GM21529 (cell line): ENCODE measurements at regions not wholly inside any gene's neighbourhood (a gene's known extent, or its start where the extent isn't known, plus 50 kb on each side); places are given as distances from the start of the nearest gene placed in this dataset.
"Not testable (repeated sequence)": the region's sequence is repeated elsewhere in the genome, so short reads cannot be mapped to it uniquely, and the experiment has no call there.

Source experiments
- ATAC-seq: cut with Tn5 transposase; IDR thresholded peaks from one replicate; pipeline ENCODE4 v1.9.1; 2021; ENCODE audit not compliant: unreplicated experiment

DNA sequence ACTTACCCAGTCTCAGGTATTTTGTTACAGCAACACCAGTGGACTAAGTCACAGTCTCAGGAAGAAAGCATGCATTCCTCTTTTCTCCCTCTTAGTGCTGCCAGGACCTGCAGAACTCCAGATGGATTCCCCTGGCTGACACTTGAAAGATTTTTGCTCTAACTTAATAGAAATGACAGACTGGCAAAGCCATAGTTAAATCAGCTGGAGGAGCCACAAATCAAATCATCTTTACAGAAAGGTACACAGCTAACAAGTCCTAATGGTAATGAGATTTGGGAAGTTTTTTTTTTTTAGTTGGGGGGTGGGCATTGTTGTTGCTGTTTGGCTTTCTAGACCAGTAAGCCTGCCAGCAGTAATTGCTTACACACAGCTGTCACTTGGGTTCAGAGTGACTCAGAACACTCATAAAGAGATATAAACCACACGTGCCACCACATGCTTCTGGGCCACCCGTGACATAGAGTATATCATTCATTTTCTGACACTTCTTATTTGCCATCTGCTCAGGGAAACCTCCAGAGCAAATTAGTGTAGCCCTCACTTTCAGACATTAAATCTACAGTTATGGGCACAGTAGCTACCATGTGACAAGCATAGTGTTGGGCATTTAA is 72.4 kb downstream of the FH start:
- no peak for ATAC-seq

DNA sequence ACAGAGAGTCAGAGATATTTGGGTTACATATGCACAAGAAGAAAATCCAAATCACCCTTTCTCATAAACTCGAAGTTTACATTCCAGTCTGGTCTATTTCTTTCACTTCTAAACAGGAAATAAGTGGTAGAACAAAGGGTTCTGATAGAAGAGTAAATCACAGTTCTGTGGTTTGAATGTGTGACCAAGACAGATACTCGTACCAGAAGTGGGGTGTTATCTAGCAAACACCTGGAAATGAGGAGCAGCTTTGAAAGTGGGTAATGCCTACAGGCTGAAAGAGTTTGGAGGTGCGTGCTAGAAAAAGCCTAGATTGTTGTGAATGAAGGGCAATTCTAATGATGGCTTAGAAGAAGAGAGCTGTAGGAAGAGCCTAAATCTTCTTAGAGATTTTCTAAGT is 74.7 kb downstream of the FH start:
- ATAC-seq = no peak

GRCh38 chr1:241443561-241443960 is 76.0 kb downstream of the FH start:
- ATAC-seq = no peak

GRCh38 chr1:241442686-241443085 is 76.9 kb downstream of the FH start:
- no peak for ATAC-seq

DNA sequence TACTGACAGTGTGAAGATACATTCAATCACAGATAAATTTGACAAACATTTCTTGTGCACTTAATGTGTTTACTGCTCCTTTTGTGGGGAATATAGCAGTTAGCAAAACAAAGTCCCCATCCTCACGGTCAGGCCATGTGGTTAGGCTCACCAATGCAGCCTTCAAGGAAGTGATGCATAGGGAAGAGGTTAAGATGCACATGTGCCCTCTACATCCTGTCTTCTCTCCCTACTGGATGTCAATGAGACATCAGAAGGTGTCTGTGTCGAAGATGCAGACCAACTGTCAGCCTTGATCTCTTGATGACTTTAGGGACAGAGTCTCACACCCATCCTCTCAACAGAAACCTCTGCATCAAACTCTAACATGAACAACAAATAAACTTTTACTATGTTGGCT is 78.7 kb downstream of the FH start:
- no peak for ATAC-seq

DNA sequence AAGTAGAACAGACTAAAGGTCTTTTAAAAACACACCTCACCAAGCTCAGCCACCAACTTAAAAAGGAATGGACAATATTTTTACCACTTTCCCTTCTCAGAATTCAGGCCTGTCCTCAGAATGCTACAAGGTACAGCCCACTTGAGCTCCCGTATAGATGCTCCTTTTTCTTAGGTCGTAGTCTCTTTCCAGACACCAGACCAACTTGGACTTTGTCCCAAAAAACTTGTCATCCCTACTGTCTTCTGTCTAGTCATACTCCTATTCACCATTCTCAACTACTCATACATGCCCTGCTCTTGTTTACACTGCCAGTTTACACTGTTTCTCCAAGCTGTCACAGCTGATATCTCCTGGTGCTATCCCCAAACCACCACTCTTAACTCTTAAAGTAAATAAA is 80.9 kb downstream of the FH start:
- ATAC-seq = not testable (repeated sequence)

DNA sequence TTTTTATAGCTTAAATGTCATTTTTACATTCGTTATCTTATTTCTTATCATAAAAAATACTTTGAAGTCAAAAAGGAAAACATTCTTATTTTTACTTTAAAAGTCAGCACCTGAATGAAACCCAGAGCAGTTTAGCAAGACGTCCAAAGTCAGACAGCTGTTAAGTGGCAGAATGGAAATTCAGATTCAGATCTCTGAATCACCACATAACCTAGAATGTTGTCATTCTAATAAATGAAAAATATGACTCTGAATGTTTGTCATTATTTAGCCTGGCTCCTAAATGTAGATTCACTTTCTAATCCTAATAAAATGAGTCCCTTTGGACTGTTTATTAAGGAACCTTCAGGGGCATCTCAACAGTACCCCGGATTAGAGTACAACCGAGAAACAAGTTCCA is 75.2 kb upstream of the RGS7 start:
- ATAC-seq = no peak

DNA sequence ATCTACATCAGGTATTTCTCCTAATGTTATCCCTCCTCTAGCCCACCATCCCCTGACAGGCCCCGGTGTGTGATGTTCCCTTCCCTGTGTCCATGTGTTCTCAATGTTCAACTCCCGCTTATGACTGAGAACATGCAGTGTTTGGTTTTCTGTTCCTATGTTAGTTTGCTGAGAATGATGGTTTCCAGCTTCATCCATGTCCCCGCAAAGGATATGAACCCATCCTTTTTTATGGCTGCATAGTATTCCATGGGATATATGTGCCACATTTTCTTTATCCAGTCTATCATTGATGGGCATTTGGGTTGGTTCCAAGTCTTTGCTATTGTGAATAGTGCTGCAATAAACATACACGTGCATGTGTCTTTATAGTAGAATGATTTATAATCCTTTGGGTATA is 68.1 kb upstream of the RGS7 start:
- not testable (repeated sequence) for ATAC-seq

DNA sequence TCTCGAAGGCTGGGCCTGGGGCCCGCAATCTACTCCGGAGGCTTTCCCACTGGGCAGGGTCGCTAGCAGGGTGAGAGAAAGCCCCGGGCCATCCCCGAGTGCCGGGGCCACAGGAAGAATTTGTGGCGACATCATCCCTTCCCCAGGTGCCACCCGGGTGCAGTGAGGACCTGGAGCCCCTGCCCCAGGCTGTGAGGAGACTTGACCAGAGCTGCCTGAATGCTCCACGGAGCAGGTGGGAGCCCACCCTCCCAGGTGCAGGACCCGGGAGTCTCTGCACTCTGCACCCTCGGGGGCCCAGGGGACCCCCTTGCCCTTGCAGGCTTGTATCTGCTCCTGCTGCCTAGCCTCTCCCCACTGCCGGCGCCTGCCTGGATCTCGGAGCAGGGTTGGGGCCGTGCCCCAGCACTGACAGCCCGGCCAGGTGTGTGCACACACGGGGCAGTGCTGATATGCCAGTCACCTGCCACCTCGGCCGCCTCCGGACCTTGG is 67.5 kb upstream of the RGS7 start:
- ATAC-seq = peak; percentile 8

DNA sequence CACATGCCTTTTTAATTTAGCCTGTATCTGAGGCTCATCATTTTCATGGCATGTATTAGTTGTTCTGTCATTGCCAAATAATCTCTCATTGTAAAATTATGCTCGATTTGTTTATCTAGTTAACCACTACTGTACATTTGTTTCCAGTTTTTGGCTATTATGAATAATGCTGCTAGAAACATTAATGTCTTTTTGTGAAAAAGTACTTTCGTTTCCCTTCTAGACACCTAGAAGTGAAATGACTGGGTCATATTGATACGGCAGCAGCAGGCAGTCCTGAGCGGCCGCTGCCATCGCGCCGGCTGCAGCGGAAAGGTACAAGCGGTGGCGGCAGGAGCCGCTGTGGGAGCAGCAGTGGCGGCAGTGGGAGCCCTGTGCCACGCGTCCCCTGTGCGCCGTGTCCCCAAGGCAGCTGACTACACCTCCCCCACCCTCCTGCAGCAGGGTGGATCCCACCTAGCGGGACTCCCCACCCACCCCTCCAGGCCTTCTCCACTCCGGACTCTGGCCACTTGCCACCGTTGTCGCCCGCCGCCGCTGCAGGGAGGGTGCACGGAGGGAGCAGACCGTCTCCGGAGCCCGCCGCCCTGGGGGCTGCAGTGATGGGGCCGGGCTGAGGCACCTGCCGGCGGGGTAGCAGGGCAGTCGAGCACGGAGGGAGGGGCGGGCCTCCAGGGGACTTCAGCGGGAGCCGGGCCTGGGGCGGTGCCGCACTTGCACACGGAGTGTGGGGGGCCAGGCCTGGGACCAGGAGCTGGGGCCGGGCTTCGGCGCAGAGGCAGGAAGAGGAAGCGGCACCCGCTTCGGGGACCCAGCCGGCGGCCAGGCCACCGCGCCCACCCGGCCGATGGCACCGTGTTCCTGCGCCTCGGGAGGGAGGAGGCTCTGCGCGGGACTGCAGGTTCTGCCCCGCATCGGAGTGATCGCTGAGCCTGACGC is 66.8 kb upstream of the RGS7 start:
- ATAC-seq = peak; percentile 96

- ATAC-seq = no peak
Measured at GRCh38 chr1:241422470-241422869, 65.5 kb upstream of the RGS7 start.

GRCh38 chr1:241419986-241420385 is 63.0 kb upstream of the RGS7 start:
- ATAC-seq = no peak

- no peak for ATAC-seq
Measured at GRCh38 chr1:241417258-241417657, 60.3 kb upstream of the RGS7 start.

DNA sequence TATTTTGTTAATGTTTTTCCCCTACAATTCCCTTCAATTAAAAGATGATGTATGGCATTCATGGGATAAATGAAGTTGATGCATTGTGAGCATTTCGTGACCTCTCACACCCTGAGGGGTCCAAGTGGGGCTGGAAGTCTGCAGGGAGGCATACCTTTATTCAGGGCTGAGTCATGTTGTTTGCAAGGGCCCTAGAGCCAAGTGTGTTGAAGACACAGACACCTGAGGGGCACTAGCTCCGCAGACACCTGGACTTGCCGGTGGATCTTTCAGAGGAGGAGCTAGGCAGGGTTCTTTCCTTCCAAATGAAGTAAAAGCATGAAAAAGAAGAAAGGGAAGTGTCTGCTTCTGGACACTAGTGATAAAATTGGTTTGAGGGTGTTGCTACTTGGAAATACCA is 57.0 kb upstream of the RGS7 start:
- ATAC-seq = no peak

GRCh38 chr1:241413386-241413785 is 56.4 kb upstream of the RGS7 start:
- no peak for ATAC-seq

DNA sequence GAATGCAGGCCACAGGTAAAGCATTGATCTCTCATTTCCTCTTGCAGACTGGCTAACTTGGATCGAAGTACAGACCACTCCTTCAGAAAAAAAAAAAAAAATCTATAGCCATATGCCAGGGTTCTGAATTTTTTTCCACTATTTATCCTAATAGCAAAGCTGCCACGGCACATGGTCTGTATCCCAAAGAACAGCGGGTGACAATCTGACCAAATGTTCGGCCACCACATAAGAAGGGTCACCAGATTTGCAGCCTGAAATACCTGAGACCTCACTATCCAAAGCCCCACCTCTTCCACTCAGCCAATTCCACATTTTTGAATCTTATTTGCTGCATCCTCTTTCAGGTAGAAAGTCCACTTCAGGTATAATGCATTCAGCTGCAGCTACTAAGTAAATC is 55.6 kb upstream of the RGS7 start:
- no peak for ATAC-seq

- no peak for ATAC-seq
Measured at GRCh38 chr1:241411776-241412338, 54.9 kb upstream of the RGS7 start.

DNA sequence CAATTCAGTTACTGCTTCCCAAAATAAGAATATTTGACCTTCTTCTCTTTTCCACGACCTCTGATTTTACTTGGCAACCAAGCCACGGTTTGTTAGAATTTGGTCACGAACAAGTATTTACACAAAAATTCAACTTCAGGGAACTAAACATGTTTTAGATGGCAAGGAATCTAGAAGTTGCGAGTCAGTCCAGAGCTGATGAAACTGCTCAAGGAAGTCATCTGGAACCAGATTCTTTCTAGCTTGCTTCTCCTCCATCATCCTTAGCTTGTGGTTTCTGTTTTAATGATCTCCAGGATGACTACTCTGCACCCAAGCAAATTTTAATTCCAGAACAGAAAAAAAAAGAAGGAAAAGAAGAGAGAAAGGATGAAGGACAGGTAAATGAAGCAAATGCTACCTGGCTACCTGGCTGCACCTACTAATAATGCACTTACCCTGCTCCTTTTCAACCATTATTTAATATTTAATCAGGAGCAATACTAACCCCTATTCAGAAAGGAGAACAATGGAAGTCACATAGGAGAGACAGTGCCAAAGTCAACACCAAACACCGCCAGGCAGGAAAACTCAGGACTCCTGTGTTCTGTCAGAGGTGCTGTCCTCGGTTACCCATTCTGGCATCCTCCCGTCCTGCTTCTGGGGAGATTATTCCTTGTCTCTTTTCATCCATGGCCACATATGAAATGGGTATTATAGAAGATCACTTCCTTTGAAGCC is 54.2 kb upstream of the RGS7 start:
- ATAC-seq = no peak

DNA sequence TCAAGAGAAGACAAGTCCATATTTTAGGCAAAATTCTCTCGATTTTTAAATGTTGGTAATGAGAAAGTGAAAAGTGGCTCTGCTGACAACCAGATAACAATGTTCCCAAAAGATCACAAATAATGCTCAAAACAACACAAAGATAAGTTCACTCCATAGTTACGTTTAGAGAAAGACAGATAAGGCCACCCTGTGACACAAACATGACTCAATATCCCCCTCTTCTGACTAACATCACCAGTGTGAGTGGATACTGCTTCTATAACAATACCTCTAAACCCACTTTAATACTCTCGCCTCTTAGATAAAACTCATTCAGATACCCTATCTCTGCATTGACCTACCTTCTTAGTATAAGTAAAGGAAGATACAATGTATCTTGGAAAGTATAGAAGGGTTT is 51.2 kb upstream of the RGS7 start:
- no peak for ATAC-seq
